A549 (cell line): ENCODE measurements at regions not wholly inside any gene's neighbourhood (a gene's known extent, or its start where the extent isn't known, plus 50 kb on each side); places are given as distances from the start of the nearest gene placed in this dataset.

Experiments
- CBX8 ChIP-seq: fragments of 200-600 bp; sonication (generic); IDR thresholded peaks from 2 replicates; pipeline ENCODE4 v1.6.1; 2016
- CHD2 ChIP-seq: fragments of 150-350 bp; IDR thresholded peaks from 2 replicates; pipeline ENCODE4 v1.6.1; 2014; ENCODE audit warnings: low read length; ENCODE audit not compliant: partially characterized antibody
- ELK1 ChIP-seq: fragments of 150-350 bp; IDR thresholded peaks from 2 replicates; pipeline ENCODE4 v1.6.1; 2014; ENCODE audit warnings: low read depth, mild to moderate bottlenecking, low read length
- HDAC2 ChIP-seq: fragments of 200-600 bp; sonication (generic); IDR thresholded peaks from 2 replicates; pipeline ENCODE4 v1.6.1; 2016
- HOXB5 ChIP-seq: fragments of 250-450 bp; sonication (Bioruptor Pico); IDR thresholded peaks from 2 replicates; pipeline ENCODE4 v1.5.0; 2020; ENCODE audit warnings: mild to moderate bottlenecking, moderate library complexity
- JUNB ChIP-seq: fragments of >200 bp; sonication (Bioruptor Twin); formaldehyde crosslinking; IDR thresholded peaks from 2 replicates; pipeline ENCODE4 v1.6.1; 2016
- POLR2A ChIP-seq: IDR thresholded peaks from 2 replicates; pipeline ENCODE4 v1.6.1; 2012; ENCODE audit warnings: mild to moderate bottlenecking, low read length
- REST ChIP-seq: fragments of 200-600 bp; sonication (generic); IDR thresholded peaks from 2 replicates; pipeline ENCODE4 v1.6.1; 2016; ENCODE audit warnings: antibody characterized with exemption, mild to moderate bottlenecking, moderate library complexity
- RFX5 ChIP-seq: fragments of 450-650 bp; IDR thresholded peaks from 2 replicates; pipeline ENCODE4 v1.7.1; 2014; ENCODE audit warnings: antibody characterized with exemption, mild to moderate bottlenecking, moderate library complexity
- SMC3 ChIP-seq: fragments of >200 bp; sonication (Bioruptor Twin); formaldehyde crosslinking; IDR thresholded peaks from 3 replicates; pipeline ENCODE4 v1.6.1; 2018; ENCODE audit warnings: inconsistent platforms
- SREBF2 ChIP-seq: fragments of 450-650 bp; IDR thresholded peaks from 2 replicates; pipeline ENCODE4 v1.6.1; 2014; ENCODE audit warnings: mild to moderate bottlenecking, moderate library complexity
- TF ChIP-seq, protein P1 (sequence below): fragments of >200 bp; sonication (Bioruptor Twin); formaldehyde crosslinking; IDR thresholded peaks from 3 replicates; pipeline ENCODE4 v1.5.1; 2016

GRCh38 chr2:43028188-43028587 lies 198.2 kb downstream of the ZFP36L2 start:
- TF ChIP-seq, protein P1, sequence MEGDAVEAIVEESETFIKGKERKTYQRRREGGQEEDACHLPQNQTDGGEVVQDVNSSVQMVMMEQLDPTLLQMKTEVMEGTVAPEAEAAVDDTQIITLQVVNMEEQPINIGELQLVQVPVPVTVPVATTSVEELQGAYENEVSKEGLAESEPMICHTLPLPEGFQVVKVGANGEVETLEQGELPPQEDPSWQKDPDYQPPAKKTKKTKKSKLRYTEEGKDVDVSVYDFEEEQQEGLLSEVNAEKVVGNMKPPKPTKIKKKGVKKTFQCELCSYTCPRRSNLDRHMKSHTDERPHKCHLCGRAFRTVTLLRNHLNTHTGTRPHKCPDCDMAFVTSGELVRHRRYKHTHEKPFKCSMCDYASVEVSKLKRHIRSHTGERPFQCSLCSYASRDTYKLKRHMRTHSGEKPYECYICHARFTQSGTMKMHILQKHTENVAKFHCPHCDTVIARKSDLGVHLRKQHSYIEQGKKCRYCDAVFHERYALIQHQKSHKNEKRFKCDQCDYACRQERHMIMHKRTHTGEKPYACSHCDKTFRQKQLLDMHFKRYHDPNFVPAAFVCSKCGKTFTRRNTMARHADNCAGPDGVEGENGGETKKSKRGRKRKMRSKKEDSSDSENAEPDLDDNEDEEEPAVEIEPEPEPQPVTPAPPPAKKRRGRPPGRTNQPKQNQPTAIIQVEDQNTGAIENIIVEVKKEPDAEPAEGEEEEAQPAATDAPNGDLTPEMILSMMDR: no peak
- TF ChIP-seq POLR2A: no peak
- TF ChIP-seq HDAC2: no peak
- no peak for TF ChIP-seq RFX5
- no peak for TF ChIP-seq SMC3
- TF ChIP-seq REST: no peak
- TF ChIP-seq CBX8: no peak
- TF ChIP-seq ELK1: no peak
- no peak for TF ChIP-seq JUNB
- no peak for TF ChIP-seq CHD2
- TF ChIP-seq HOXB5 (CRISPR knock-in tag): no peak
- no peak for TF ChIP-seq SREBF2
